ENCODE measurements at regions not wholly inside any gene's neighbourhood (a gene's known extent, or its start where the extent isn't known, plus 50 kb on each side); places are given as distances from the start of the nearest gene placed in this dataset.

DNA sequence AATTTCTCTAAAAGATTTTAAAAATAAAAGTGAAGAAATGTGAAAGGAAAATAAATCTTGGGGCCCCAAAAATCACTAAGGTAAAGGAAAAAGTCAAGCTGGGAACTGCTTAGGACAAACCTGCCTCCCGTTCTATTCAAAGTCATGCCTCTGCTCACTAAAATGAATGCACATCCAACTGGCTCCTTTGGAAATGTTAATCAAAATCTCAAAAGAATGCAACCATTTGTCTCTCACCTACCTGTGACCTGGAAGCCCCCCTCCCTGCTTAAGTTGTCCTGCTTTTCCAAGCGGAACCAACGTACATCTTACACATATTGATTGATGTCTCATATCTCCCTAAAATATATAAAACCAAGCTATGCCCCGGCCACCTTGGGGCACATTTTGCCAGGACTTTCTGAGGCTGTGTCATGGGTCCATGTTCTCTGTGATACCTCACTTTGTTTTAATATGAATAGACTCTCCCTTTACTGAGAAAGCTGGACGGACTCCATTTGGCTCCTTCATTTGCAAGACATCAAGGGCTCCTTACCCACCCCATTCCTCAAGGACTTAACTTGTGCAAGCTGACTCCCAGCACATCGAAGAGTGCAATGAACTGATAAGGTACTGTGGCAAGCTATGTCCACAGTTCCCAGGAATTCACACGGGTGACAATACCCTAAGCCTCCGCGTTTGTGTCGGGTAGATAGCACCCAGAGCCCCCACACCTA, 164.3 kb downstream of the SMC2 start (continued):
- TF ChIP-seq, protein P1, sequence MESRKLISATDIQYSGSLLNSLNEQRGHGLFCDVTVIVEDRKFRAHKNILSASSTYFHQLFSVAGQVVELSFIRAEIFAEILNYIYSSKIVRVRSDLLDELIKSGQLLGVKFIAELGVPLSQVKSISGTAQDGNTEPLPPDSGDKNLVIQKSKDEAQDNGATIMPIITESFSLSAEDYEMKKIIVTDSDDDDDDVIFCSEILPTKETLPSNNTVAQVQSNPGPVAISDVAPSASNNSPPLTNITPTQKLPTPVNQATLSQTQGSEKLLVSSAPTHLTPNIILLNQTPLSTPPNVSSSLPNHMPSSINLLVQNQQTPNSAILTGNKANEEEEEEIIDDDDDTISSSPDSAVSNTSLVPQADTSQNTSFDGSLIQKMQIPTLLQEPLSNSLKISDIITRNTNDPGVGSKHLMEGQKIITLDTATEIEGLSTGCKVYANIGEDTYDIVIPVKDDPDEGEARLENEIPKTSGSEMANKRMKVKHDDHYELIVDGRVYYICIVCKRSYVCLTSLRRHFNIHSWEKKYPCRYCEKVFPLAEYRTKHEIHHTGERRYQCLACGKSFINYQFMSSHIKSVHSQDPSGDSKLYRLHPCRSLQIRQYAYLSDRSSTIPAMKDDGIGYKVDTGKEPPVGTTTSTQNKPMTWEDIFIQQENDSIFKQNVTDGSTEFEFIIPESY (IDR thresholded peaks at IDR 0.05; ENCODE audit: extremely low read depth, insufficient replicate concordance, low read length): no peak
- TF ChIP-seq JUND (IDR thresholded peaks at IDR 0.05): no peak

DNA sequence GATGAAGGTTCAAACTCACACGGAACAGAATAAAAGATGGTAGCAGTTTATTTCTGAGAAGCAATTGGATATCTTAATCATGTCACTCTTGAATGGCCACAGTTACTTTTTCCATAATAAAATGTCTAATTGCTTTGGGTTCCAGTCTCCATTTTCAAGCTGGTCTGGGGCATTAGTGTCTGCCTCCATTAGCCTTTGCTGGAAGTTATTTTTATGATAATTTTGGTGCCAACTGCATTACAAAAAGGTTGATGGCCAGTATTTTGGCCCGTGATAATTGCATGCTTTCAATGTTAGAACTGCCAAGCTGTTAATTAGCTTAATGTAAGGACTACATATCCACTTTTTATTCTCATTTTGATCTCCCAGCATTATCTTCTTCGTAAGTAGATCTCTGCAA, 165.9 kb downstream of the SMC2 start:
- H3K27me3 ChIP-seq (ENCODE audit: insufficient read depth, low read length): no peaks in the 10 kb centered on the region
- no peak overlapping the region for H3K9ac ChIP-seq (ENCODE audit: low read length)
- no peak overlapping the region for H3K27ac ChIP-seq (ENCODE audit: low read depth, low read length)
- no peak overlapping the region for H3K4me3 ChIP-seq (replicated peaks in 1 of 2; ENCODE audit: low read depth in 1 of 2, low read length in 2 of 2)
- H4K20me1 ChIP-seq (ENCODE audit: insufficient read depth): no peaks in the 10 kb centered on the region; the same call in 1 of the 2 replicates
- ChIA-PET POLR2A (no interaction called here), CTCF (no interaction called here), RAD21 (ENCODE audit: low non-redundant PET in 1 of 2, low total read pairs in 2 of 2, uncharacterized antibody in 2 of 2, unreplicated experiment in 2 of 2) (no interaction called here)
- no peak overlapping the region for H2AFZ ChIP-seq (ENCODE audit: low read depth, low read length, poor library complexity, severe bottlenecking)
- intact Hi-C loops (cut with micrococcal nuclease): no loop called here
- H3K9me2 ChIP-seq (ENCODE audit: insufficient read depth): no peaks in the 10 kb centered on the region
- no peaks in the 10 kb centered on the region for H3K9me3 ChIP-seq (ENCODE audit: control insufficient read depth in 1 of 2, insufficient read depth in 1 of 2, low read depth in 1 of 2, low read length in 2 of 2)
- no peak for DNase-seq (ENCODE audit: low read depth, low spot score)
- H3K36me3 ChIP-seq (ENCODE audit: control insufficient read depth in 1 of 2, insufficient read depth in 2 of 2, low read length in 2 of 2): no peaks in the 10 kb centered on the region
- H3K4me2 ChIP-seq (ENCODE audit: low read length): no peak overlapping the region
- no peak for ATAC-seq
- H3K79me2 ChIP-seq (ENCODE audit: insufficient read depth, low read length): no peaks in the 10 kb centered on the region
- H3K4me1 ChIP-seq (ENCODE audit: control insufficient read depth in 1 of 2, insufficient read depth in 2 of 2, low read length in 2 of 2): no peaks in the 10 kb centered on the region; a peak in 1 of 4 replicates
- BruUV-seq (replicated peaks): no TSS peak
- TF ChIP-seq POLR2A (IDR thresholded peaks at IDR 0.05; ENCODE audit: borderline replicate concordance, extremely low read depth, insufficient read depth, insufficient read length) (no peak), EZH2 (IDR thresholded peaks at IDR 0.05) (no peak), CBX3 (IDR thresholded peaks at IDR 0.05; ENCODE audit: low read depth) (no peak), YY1 (IDR thresholded peaks at IDR 0.05; ENCODE audit: extremely low read depth, insufficient replicate concordance, low read depth, low read length) (no peak), CEBPB (IDR thresholded peaks at IDR 0.05; ENCODE audit: low read depth) (no peak), SIN3A (IDR thresholded peaks at IDR 0.05; ENCODE audit: low read depth) (no peak), SRF (IDR thresholded peaks at IDR 0.05; ENCODE audit: low read depth) (no peak), RAD21 (IDR thresholded peaks at IDR 0.05; ENCODE audit: low read depth) (no peak), ZNF274 (IDR thresholded peaks at IDR 0.05; ENCODE audit: low read depth, low read length) (no peak), JUND (IDR thresholded peaks at IDR 0.05) (no peak)
- TF ChIP-seq, protein P1 (IDR thresholded peaks at IDR 0.05; ENCODE audit: extremely low read depth, insufficient replicate concordance, low read length): no peak
- TF ChIP-seq, protein P2, sequence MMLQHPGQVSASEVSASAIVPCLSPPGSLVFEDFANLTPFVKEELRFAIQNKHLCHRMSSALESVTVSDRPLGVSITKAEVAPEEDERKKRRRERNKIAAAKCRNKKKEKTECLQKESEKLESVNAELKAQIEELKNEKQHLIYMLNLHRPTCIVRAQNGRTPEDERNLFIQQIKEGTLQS (IDR thresholded peaks at IDR 0.05): no peak
- TF ChIP-seq, protein P3, sequence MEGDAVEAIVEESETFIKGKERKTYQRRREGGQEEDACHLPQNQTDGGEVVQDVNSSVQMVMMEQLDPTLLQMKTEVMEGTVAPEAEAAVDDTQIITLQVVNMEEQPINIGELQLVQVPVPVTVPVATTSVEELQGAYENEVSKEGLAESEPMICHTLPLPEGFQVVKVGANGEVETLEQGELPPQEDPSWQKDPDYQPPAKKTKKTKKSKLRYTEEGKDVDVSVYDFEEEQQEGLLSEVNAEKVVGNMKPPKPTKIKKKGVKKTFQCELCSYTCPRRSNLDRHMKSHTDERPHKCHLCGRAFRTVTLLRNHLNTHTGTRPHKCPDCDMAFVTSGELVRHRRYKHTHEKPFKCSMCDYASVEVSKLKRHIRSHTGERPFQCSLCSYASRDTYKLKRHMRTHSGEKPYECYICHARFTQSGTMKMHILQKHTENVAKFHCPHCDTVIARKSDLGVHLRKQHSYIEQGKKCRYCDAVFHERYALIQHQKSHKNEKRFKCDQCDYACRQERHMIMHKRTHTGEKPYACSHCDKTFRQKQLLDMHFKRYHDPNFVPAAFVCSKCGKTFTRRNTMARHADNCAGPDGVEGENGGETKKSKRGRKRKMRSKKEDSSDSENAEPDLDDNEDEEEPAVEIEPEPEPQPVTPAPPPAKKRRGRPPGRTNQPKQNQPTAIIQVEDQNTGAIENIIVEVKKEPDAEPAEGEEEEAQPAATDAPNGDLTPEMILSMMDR (IDR thresholded peaks at IDR 0.05 in 2 of 3, conservative IDR thresholded peaks at IDR 0.05 in 1 of 3; ENCODE audit: borderline replicate concordance in 1 of 3, insufficient read depth in 1 of 3, low read depth in 2 of 3, low read length in 2 of 3): no peak
- TF ChIP-seq, protein P4, sequence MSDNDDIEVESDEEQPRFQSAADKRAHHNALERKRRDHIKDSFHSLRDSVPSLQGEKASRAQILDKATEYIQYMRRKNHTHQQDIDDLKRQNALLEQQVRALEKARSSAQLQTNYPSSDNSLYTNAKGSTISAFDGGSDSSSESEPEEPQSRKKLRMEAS (IDR thresholded peaks at IDR 0.05): no peak

Measured in HCT116 (cell line).